GM18520 (cell line): ENCODE measurements at regions not wholly inside any gene's neighbourhood (a gene's known extent, or its start where the extent isn't known, plus 50 kb on each side); places are given as distances from the start of the nearest gene placed in this dataset.
"Not testable (repeated sequence)": the region's sequence is repeated elsewhere in the genome, so short reads cannot be mapped to it uniquely, and the experiment has no call there.

Source experiments
- ATAC-seq: cut with Tn5 transposase; IDR thresholded peaks from one replicate; pipeline ENCODE4 v1.9.1; 2021; ENCODE audit not compliant: unreplicated experiment

DNA sequence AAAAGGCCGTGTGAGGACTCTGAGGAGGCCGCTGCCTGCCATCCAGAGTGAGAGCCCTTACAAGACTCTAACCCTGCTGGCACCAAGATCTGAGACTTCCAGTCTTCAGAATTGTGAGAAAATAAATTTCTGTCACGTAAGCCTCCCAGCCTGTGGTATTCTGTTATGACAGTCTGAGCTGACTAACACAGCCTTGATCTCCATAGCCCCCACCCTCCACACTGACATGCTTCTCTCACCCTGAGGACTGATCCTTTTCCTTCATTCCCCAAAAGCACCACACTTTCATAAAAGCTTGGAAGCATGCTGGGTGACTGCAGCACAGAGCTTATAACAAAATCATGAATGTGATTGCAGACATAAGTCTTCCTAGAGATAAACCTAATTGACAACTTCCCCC is 1059.8 kb downstream of the UQCRFS1 start:
- no peak for ATAC-seq

GRCh38 chr19:28152195-28152594 is 1060.8 kb downstream of the UQCRFS1 start:
- ATAC-seq = no peak

- no peak for ATAC-seq
Measured at GRCh38 chr19:28150129-28150528, 1062.8 kb downstream of the UQCRFS1 start.

GRCh38 chr19:28148554-28148953 is 1064.4 kb downstream of the UQCRFS1 start:
- ATAC-seq = no peak

DNA sequence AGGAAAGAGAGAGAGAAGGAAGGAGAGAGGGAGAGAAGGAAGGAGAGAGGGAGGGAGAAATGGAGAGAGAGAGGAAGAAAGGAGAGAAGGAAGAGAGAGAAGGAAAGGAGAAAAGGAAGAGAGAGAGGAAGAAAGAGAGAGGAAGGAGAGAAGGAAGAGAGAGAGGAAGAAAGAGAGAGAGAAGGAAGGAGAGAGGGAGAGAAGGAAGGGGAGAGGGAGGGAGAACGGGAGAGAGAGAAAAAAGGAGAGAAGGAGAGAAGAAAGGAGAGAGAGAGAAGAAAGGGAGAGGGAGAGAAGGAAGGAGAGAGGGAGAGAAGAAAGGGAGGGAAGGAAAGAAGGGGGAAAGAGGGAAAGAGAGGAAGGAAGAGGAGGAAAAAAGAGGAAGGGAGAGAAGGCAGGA is 1070.7 kb downstream of the UQCRFS1 start:
- ATAC-seq = no peak

- ATAC-seq = no peak
Measured at GRCh38 chr19:28140201-28140600, 1072.8 kb downstream of the UQCRFS1 start.

GRCh38 chr19:28137772-28138171 is 1075.2 kb downstream of the UQCRFS1 start:
- no peak for ATAC-seq

- ATAC-seq = no peak
Measured at GRCh38 chr19:28136796-28137195, 1076.2 kb downstream of the UQCRFS1 start.

- no peak for ATAC-seq
Measured at GRCh38 chr19:28135825-28136224, 1077.1 kb downstream of the UQCRFS1 start.

GRCh38 chr19:28134311-28134710 is 1078.6 kb downstream of the UQCRFS1 start:
- ATAC-seq = no peak

GRCh38 chr19:28130881-28131280 is 1082.1 kb downstream of the UQCRFS1 start:
- ATAC-seq = not testable (repeated sequence)

- ATAC-seq = no peak
Measured at GRCh38 chr19:28130066-28130511, 1082.9 kb downstream of the UQCRFS1 start.

- ATAC-seq = no peak
Measured at GRCh38 chr19:28128341-28128740, 1084.6 kb downstream of the UQCRFS1 start.

GRCh38 chr19:28126135-28126898 is 1086.6 kb downstream of the UQCRFS1 start:
- ATAC-seq = no peak

DNA sequence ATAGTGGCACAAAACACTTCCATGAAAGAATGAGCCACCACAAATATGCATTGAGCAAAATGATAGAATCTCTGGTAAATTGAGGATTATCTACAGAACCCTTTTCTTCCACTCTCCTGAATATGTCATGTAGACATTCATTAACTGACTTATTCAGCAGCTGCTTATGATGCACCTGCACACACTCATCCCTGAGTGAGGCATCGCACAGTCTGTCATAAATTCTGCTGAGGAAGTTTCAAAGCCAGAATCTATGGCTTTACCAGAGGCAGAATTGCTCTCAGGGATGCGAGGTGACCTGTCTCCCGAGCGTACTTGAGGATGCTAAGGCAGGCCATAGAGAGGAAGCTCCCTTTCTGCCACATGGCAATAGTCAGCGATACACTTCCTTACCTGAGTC is 1090.2 kb downstream of the UQCRFS1 start:
- ATAC-seq = no peak

GRCh38 chr19:28118235-28118634 is 1094.7 kb downstream of the UQCRFS1 start:
- no peak for ATAC-seq

DNA sequence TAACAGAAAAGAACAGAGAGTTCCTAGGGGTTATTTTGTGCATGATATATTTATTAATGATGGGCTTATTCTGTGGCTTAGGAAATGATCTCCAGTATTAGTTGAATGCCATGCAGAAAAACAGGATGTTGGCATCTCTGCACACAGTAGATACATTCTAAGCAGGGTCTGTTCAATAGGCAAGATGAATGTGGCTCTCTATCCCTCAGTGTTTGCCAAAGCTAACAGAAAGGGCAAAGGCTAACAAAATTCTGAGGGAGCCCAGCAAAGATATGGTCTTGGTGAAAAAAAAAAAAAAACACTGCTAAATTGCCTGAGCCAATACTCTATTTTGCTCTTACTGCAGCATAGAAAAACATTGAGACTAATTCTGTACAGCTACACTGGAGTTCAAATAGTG is 1095.8 kb downstream of the UQCRFS1 start:
- no peak for ATAC-seq

DNA sequence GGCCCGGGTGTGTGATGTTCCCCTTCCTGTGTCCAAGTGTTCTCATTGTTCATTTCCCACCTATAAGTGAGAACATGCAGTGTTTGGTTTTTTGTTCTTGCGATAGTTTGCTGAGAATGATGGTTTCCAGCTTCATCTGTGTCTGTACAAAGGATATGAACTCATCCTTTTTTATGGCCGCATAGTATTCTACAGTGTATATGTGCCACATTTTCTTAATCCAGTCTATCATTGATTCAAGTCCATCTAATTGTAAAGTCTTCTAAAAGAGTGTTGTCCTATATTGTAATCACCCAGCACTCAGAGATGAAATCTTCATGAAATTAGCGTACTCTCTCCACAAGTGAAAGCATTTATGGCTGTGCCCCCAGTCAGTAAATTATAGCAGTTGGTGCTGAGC is 1096.6 kb downstream of the UQCRFS1 start:
- not testable (repeated sequence) for ATAC-seq

- no peak for ATAC-seq
Measured at GRCh38 chr19:28103921-28104320, 1109.0 kb downstream of the UQCRFS1 start.

DNA sequence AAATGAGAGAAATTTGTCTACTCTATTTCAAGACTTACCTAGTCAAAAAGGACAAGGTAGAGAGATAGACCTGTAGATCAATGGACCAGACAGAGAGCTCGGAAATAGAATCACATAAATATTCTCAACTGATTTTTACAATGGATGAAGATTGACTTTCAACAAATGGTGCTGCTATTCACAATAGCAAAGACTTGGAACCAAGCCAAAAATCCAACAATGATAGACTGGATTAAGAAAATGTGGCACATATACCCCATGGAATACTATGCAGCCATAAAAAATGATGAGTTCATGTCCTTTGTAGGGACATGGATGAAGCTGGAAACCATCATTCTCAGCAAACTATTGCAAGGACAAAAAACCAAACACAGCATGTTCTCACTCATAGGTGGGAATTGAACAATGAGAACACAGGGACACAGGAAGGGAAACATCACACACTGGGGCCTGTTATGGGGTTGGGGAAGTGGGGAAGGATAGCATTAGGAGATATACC is 1128.2 kb downstream of the UQCRFS1 start:
- ATAC-seq = not testable (repeated sequence)

DNA sequence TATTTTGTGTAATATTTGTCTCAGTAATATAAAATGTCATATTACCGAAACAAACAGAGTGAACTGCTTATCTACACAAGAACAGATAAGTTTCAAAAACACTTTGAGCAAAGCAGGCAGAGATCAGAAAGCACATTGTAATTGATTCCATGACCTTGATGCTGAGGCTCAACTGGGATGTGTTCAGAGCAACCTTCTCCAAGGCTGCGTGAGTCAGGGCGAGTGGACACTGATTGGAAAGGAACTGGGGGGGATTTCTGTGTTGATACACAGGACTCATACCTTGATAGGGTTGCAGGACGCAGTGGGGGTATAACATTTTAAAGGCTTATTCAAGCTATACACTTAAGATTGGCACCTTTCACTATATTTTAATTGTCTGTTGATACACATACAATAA is 1136.3 kb downstream of the UQCRFS1 start:
- ATAC-seq = no peak

- ATAC-seq = no peak
Measured at GRCh38 chr19:28075229-28075628, 1137.7 kb downstream of the UQCRFS1 start.

DNA sequence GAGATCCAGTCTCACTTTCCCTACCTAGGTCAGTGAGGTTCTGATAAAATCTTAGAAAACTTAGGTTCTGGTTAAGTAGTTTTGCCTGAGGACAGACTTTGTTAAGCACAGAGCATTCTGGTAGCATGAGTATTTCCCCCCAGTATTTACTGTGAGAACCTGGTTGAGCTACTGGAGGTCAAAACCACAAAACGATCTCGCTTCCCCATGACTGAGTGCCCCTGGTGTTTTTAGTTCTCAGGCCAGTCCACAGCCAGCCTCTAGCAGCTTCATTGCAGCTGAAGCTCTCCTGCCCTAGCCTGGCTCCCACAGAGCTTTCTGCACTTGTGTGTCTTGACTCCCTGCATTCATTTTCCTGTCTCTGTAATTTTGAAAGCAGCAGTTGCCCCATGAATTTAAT is 1138.2 kb downstream of the UQCRFS1 start:
- no peak for ATAC-seq
